Cardiac septum (tissue), 1 donor: ENCODE measurements at regions not wholly inside any gene's neighbourhood (a gene's known extent, or its start where the extent isn't known, plus 50 kb on each side); places are given as distances from the start of the nearest gene placed in this dataset.
"Not testable (repeated sequence)": the region's sequence is repeated elsewhere in the genome, so short reads cannot be mapped to it uniquely, and the experiment has no call there.

Source experiments
- DNase-seq: peaks from one replicate; pipeline ENCODE4 v3.0.0-alpha.2; 2020; ENCODE audit warnings: low spot score
- intact Hi-C: fragments of 100-400 bp; cut with DNase I; formaldehyde crosslinking; loops from one replicate; pipeline ENCODE4 v1.14.0; 2022
- donor health status: DM: no; HTN: no; CAD: no.

DNA sequence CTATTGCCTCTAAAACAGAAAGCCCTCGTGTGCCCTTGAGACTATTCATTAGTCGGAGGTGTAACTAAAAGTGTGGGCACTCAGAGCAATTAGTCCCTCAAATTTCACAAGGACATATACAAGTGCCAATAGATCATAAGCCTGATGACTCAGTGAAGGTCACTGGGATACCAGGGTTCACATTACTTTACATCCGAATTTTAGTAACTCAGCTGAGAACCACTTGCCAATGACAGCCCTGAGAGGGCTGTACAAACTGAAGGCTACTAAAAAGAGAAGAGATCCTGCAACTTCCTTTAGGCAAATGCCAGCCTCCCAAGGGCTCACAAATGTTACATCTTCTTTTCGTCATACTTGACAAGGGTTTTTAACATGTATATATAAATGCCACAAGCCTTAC, 369.6 kb downstream of the TENT5A start:
- intact Hi-C loops, result no loop called here
- no peak for DNase-seq

GRCh38 chr6:81381382-81381916, 371.0 kb downstream of the TENT5A start:
- DNase-seq, result no peak
- intact Hi-C loops, result no loop called here

- intact Hi-C loops, result no loop called here
- DNase-seq, result no peak
Measured at GRCh38 chr6:81380718-81381338, 371.7 kb downstream of the TENT5A start.

- DNase-seq, result no peak
- intact Hi-C loops, result no loop called here
Measured at GRCh38 chr6:81376745-81377144, 375.7 kb downstream of the TENT5A start.

DNA sequence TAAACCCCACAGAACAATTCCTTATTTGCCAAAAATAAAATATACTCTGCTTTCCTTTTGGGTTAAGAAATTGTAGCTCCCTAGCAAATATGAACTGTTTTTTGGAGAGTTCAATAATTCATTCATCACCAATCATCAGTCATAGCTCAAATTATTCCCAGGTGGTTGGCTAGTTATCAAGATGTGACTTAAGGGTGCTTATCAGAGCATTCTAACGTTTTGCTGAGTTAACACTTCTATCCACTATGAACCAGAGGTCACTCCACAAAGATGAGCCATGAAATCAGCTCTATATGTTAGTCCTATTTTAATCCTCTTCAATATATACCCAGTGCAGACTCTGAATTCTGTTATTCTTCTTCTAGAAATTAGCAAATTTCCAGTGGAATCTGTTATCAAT, 379.1 kb downstream of the TENT5A start:
- DNase-seq, result no peak
- intact Hi-C loops, result no loop called here

DNA sequence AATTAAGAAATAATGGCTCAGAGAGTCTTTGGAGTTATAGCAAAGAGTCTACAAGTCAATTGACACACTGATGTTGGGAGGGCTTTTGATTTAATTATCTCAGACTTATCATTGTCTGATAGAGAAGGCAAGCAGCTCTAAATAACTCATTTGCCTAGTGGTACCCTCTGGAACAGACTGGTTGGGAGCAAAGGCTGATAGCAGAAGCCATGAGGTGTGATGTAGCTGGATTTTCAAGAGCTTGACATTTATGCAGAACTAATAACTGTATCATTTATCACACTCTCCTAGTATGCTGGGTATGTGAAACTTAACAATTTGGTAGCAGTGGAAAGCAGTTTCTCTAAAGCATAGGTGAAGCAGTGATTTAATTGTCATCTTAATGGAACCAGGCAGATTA, 380.6 kb downstream of the TENT5A start:
- DNase-seq, result no peak
- intact Hi-C loops, result no loop called here

GRCh38 chr6:81366972-81367371, 385.5 kb downstream of the TENT5A start:
- DNase-seq, result no peak
- intact Hi-C loops, result no loop called here

DNA sequence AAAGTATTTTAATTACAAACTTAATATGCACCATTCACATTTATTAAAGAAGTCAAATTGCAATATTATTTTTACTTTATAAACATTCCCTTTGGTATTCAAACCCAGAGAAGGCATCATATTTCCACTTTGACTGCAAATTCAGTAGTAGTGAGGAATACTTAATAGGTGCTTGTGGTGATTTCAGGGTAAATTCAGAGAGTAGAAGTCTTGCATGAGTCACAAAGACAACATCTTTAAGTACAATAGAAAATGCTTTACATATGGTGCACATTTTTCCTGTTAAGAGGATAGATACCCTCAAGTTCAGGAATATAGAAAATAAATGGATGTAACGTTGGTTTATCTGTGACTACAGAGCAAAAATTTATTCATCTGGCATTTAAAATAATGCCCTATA, 390.2 kb downstream of the TENT5A start:
- DNase-seq, result no peak
- intact Hi-C loops, result no loop called here

GRCh38 chr6:81353262-81353661, 399.2 kb downstream of the TENT5A start:
- intact Hi-C loops, result no loop called here
- DNase-seq, result no peak

DNA sequence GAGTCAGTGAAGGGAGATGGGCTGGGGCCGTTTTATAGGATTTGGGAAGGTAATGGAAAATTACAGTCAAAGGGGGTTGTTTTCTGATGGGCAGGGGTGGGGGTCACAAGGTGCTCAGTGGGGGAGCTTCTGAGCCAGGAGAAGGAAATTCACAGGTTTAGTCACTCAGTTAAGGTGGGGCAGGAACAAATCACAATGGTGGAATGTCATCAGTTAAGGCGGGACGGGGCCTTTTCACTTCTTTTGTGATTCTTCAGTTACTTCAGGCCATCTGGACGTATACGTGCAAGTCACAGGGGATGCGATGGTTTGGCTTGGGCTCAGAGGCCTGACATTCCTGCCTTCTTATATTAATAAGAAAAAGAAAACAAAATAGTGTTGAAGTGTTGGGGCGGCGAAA, 408.5 kb downstream of the TENT5A start:
- intact Hi-C loops, DNase-seq: not testable (repeated sequence)

GRCh38 chr6:81340946-81341345, 411.5 kb downstream of the TENT5A start:
- intact Hi-C loops, result no loop called here
- DNase-seq, result no peak

DNA sequence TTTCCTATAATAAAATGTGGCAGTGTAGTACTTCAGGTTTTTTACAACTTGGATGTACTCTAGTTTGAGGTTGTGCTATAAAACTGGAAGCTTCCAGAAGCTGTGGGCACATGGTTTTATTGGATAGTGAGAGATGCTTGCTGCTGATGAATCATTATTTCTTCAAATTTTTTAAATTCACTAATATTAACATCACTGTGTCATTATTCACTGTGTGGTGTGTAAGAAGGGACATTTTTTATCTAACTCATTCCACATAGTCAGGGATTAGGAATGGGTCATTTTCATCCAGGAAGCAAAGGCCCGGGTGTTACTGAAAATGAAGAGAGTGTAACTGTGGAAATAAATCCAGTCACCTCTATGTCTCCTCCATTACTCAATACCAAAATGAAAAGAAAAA, 421.0 kb downstream of the TENT5A start:
- intact Hi-C loops, result no loop called here
- DNase-seq, result no peak

DNA sequence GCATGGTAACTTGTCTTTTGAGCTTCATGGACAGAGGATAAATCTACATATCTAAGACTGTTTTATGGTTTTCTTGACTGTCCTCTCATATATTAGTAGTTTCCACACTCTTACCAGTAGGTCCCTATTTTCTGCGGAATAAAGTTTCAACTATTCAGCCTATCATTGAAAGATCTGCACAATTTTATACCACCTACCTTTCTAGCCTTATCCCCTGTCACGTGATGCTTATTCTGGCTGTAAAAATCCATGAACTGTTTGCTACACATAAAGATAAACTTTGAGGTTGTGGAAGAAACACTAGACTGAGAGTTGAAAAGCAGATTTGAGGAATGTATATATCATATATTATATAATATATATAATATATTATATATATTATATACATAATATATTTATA, 423.8 kb downstream of the TENT5A start:
- intact Hi-C loops, result no loop called here
- no peak for DNase-seq

- DNase-seq, result no peak
- intact Hi-C loops, result no loop called here
Measured at GRCh38 chr6:81326881-81327561, 425.5 kb downstream of the TENT5A start.

GRCh38 chr6:81309811-81310210, 442.7 kb downstream of the TENT5A start:
- intact Hi-C loops, result no loop called here
- DNase-seq, result no peak

- intact Hi-C loops, result no loop called here
- no peak for DNase-seq
Measured at GRCh38 chr6:81308577-81309279, 443.8 kb downstream of the TENT5A start.

GRCh38 chr6:81307651-81308214, 444.7 kb downstream of the TENT5A start:
- intact Hi-C loops, result no loop called here

DNA sequence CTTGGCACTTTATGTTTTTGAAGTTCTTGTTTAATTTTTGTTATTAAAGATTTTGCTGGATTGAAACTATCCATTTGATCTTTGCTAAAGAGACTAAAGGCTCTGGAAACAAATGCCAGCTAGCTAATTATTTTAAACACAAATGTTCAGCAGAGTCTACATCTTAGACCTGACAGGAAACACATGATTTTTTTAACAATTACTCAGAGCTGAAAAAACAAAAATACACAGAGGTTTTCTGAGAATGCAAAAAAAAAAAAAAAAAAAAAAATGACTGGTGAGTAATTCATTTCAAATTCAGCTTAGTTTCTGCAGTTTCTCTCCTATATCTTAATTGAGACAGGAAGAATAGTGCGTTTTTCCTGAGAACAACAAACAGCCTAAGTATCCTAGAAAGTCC, 448.0 kb downstream of the TENT5A start:
- no peak for DNase-seq
- intact Hi-C loops, result no loop called here

More at GRCh38 chr6:81307651-81308214, 444.7 kb downstream of the TENT5A start:
- no peak for DNase-seq

DNA sequence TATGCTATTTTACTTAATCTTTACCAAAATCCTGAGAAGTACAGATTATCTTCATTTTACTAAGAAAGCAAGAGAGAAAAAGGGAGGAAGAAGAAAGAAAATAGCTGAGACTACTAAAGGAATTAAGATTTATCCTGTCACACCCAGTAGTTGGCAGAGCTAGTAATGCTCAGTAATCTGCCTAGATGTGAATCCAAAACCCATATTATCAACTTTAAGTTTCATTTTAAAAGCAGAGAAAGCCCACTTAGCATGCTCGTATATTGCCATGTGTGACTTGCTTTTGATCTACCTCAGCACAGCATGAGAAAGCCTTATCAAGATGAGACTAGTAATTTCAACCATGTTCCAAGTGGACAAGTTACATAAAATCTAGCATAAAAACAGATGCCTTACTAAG, 451.5 kb downstream of the TENT5A start:
- no peak for DNase-seq
- intact Hi-C loops, result no loop called here

GRCh38 chr6:81298751-81299150, 453.7 kb downstream of the TENT5A start:
- DNase-seq, result no peak
- intact Hi-C loops, result no loop called here
